ENCODE measurements at regions not wholly inside any gene's neighbourhood (a gene's known extent, or its start where the extent isn't known, plus 50 kb on each side); places are given as distances from the start of the nearest gene placed in this dataset.
"Not testable (repeated sequence)": the region's sequence is repeated elsewhere in the genome, so short reads cannot be mapped to it uniquely, and the experiment has no call there.

DNA sequence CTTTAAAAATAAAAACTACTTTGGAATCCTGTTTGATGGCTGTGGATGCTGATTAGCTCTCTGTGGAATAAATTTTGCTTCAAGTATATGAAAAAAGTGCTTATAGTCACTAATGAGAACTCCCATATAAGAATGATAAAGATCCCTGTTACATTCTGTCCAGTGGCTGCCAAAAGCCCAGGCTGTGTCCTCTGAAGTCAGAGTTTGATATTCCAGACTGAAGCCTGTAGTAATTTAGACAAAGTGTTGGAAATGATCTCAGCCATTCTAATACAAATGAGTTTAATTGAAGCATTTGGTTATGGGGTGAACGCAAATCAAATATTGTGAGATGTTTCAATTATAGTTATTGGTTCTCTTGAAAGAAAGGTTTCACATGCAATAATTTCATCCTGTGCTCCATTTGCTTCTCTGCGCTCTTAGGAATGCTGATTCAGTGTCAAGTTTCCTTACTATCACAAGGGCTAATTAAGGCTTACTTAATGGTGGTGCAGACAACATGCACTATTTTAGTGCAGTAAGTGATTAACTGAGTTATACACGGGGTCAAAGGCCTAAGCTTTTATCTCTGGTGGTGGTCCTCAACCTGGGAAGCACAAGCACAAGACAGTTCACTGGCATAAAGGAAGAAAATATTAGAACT is 867.6 kb downstream of the SORCS1 start:
- DNase-seq, result peak; percentile 3

DNA sequence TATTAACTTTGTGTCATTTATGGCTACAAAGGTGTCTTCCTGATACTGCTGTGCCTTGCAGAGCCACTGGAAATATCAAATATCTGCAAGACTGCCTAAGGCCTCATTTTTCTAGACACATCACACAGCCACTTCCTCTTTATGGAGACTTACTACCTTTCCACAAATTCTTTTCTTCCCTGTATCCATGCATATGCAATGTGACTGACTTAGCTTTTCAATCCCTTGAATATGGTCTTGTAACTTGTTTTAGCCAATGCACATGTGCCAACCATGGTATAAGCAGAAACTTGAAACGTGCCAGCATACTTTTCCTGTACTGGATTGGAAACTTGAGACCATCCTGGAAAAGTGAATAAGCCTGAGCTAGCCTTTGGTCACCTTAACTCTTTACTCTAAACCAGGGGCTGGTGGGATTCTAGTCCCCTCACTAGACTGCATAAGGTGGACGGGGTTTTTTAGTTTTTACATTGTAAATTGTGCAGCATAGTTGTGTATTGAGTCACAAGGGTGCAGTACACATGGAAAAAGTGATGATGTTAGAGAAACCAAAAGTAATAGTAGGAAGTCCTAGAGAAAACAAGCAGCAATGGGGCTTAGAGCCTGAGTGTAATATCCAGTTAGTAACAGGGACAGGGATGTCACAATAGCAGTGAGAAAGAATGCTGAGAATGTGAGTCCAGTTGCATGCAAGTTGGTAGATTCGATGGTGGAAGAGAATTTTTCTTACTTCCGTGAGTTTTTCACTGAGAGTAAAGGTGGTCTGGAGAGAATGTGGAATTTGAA is 879.5 kb downstream of the SORCS1 start:
- no peak for DNase-seq

DNA sequence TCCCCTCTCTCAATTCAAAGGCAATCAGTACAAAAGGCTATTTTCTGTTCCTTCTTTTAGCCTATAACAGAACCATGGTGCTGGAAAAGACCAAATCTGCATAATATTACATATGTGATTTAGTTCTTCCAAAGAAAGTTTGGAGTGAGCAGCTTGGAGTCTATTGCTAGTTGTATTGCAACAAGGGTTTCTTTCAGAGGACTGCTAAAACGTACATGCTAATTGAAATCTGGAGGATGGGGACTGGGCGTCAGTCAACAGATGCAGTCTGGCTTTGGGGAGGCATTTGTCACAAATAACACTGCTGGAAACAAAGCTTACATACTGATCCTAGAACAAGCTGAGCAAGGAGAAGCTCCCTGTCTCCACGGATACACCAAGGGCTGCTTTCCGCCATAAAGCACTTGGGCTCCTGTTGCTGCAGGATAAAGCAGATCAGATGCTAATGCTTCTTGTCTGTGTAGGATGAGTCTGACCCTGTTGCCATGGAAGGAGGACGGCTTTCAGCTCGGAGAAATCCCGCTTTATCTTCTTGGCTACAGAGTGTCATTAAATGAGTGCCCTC is 883.5 kb downstream of the SORCS1 start:
- no peak for DNase-seq

DNA sequence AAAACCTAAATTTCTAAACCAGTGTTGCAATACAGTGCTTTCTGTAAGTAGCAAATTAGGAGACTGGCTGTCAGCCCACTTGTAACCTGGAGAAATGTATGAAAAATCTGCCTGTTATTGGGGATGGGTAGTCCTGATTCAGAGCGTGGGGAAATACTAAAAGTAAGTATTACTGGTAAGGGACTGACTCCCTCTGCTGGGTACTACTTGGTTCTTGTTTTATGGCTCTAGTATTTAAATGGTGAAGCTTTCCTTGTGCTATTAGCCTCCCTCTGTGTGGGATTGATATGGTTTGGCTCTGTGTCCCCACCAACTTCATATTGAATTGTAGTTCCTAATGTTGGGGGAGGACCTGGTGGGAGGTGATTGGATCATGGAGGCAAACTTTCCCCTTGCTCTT is 886.1 kb downstream of the SORCS1 start:
- DNase-seq, result peak; percentile 6

DNA sequence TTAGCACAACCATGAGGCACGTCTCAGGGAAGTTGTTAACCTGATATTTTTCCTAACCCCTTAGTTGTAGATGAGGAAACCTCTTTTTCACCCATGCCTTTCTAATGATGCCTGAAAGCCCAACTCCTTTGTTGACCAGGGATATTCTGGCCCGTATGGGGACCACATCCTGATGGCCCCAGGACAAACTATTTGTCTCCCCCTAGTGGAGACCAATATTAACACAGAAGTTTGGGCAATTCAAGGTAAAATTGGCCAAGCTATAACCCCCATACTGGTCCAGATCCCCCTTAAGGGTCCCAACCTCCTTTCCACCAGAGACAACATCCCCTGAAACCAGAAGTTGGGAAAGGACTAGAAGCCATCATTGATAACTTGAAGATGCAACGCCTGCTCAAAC is 893.3 kb downstream of the SORCS1 start:
- no peak for DNase-seq

DNA sequence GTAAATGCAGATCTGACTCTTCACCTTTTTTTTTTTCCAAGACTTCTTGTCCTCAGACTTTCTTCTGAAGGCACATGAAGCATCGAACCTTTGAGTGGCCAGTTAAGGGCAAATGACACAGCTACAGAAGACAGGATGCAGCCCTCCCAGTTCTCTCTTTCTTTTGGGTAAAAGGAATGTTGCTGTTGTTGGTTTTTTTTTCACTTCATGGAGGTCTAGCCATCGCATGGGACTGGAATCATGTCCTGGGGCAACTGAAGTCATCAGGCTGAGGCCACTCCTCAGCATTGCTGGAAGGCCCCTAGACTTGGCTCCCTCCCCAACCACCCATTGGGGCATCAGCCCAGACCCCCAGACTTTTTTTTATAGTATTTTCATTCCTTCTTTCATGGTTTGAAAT is 896.5 kb downstream of the SORCS1 start:
- no peak for DNase-seq

DNA sequence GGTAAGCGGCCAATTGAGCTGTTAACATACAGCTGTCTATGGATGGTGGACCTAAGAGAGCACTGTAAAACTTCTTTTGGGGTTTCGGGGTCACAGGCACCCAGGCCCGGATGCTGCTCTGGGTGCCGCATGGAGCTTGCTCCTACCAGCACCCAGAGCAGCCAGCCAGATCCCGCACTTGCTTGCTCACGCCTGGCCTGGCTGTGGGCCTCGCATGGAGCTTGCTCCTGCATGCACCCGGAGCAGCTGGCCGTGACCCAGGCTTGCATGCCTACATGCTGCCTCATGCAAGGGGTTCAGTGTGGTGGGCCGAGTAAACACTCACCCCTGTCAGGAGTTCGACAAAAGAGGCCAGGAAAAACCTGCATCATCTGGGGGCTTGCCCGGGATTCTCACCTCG is 896.9 kb downstream of the SORCS1 start:
- DNase-seq, result no peak

DNA sequence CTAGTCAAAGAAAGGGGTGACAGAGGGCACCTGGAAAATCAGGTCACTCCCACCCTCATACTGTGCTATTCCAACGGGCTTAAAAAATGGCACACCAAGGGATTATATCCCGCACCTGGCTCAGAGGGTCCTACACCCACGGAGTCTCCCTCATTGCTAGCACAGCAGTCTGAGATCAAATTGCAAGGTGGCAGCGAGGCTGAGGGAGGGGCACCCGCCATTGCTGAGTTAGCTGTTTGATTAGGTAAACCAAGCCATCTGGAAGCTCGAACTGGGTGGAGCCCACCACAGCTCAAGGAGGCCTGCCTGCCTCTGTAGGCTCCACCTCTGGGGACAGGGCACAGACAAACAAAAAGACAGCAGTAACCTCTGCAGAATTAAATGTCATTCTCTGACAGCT is 907.1 kb downstream of the SORCS1 start:
- not testable (repeated sequence) for DNase-seq

DNA sequence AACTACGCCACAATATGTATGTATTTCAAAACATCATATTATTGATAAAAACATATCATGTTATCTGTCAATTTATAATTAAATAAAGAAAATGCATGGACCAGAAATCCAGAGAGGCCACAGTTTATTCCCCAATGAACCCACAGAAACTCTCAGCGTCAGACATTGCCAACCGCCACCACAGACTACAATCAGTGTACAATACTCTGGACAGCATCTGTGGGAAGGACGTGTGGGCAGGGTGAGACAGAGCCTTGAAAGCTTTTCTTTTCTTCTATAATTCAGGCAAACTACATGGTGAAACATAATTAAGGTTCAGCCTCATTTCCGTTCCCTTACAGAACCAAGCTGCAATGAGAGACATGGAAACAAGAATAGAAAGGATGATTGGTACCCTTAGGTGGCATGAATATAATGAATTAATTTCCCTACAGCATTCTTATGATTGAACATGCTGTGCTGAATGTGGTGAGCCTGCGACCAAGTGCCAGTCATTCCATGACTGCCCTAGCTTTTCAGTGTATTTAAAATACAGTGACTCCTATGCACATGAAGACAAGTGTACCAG is 909.3 kb downstream of the SORCS1 start:
- no peak for DNase-seq

DNA sequence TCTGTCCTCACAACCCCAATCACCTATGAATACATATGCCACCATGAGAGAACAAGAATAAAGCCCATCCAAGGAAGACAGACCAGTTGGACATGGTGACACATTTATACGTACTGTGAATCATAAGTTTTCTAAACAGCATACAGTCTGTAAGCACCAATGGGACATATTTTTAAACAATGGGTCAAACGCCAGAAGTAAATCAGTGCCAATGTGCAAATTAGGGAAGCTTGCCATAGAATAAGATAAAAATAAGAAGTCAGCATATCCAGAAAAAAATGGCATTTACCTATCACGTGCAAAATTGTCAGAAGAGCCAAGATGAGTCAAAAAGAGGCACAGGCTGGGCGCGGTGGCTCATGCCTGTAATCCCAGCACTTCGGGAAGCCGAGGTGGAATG is 910.4 kb downstream of the SORCS1 start:
- DNase-seq, result no peak

DNA sequence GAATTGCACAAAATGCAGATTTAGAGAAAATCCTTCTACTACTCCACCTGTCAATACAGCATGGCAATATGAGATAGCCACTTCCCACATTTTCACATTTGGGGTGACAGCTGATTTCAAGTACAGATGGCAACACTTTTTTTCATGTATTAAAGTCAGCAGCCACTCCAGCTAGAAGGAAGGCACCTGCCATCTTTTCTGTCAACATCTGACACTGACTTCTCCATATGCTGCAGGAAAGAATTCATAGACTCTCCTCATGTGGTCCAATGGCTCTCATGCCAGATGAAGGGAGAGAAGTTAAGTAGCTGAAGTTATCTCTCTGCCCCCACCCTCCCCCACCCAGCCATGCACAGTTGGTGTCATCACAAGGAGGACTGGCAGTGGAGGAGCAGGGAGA is 912.0 kb downstream of the SORCS1 start:
- DNase-seq, result no peak

DNA sequence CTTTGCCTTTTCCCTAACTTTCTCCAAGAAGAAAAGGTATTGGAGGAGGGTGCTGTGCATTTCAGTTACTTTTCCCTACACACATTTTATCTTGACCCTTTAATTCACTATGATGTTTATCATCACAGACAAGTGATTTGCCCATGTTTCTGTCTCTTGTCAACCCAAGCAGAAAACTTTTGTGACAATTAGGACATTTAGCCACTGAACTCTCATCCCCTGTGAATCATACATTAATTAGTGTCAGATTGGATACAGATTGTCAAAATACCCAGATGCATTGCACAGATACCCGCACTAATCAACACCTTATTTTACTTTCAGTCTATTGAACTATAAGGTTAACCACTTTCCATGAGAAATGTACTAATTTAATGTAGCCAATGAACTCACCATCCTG is 912.9 kb downstream of the SORCS1 start:
- no peak for DNase-seq

DNA sequence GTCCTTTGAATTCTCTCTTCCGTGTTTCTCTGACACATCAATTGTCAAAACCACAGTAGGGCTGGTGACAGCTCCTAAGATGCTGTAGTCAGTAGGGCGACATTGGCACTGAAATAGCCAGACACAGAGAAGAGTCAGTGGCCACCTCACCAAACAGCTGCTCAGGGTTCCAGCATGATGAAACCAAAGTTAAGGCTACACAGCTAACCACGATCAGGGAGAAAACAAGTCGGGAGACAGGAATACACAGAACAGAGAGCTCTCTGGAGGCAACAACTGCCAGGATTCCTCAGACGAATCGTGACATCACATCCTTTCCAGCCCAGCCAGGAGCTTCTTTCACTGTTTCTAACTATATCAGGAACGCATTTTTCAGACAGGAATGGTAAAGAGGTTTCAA is 922.2 kb downstream of the SORCS1 start:
- no peak for DNase-seq

DNA sequence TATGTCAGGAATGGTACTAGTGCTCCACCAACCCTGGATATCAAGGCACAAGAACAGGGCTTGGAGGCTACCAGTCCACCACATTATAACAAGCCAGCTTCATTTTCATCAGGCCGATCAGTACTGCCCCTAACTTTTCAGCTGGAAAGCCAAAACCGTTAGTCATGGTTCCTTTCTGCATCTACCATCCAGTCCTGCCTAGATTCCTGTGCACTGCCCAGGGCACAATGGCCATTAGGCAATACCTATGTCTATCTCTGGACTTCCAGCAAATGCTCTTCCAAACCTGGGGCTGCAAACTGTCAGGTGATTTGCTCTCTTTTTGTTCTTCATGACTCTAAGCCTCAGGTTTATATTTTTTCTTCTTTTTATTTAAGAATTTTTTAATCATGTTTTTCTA is 937.7 kb downstream of the SORCS1 start:
- no peak for DNase-seq

DNA sequence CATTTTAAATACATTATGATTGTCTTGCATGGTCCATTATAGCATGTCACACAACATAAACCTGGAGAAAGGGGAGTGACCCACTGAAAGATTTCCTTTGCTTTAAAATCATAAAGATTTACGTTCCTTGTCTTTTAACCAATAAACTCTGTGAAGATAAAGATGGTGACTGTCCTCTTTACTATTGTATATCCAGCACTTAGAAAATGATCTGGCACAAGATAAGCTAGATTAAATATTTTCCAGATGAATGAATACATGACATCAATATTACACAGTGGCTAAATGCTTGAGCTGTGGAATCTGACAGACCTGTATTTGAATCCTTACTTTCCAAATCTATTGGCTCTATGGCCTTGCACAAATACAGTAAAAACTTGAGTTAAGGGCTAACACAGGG is 938.4 kb downstream of the SORCS1 start:
- DNase-seq, result no peak

DNA sequence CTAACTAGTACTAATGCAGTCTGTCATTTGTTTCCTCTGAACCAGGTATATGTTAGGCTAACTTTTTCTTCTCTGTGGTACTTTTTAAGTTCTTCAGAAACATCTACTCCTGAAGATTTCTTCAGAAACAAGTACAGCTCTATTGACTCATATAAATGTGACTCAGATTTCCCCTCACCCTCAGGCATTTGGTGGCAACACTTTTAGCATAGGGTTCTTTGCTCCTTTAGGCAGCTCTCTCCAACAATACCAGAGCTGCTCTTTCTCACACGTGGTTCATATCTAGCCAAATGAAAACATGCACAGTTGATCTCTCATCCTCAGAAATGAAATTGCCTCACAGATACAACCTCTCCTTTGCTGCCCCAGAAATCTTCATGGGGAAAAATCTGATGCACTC is 939.8 kb downstream of the SORCS1 start:
- no peak for DNase-seq

DNA sequence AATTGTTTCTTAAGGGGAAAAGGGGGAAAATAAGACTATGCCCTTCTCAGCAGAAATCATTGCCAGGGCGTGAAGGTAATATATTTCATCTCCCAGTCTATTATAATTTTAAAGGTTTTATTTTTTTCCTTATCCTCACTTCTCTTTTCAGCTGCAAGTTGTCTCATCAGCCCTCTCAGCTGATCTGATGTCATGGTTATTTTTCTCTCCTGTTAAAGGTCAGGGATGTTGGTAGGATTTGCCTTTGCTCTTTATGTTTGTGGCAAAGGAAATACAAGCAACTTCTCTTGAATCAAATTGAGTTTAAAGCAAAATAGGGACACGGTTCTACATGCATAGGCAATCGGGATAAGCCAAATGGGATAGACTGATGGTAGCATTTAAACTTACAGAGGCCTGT is 946.9 kb downstream of the SORCS1 start:
- no peak for DNase-seq

DNA sequence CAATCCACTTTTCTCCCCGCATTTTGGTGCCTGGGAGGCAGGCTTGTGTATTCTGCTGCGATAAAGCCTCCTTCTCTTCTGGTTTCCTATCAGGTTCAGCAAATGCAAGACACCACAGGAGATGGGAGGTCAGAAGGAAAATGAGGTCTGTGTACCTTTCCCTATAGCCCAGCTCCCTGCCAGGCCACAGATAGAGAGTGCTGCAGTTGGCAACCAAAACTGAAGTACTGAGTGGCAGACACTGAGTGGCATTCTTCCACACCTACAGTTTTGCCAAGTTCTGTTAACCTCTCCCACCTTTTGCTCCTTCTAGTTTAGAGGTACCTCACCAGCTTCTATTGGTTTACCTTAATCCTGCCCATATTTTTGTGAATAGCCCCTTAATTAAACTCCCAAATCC is 948.4 kb downstream of the SORCS1 start:
- no peak for DNase-seq

DNA sequence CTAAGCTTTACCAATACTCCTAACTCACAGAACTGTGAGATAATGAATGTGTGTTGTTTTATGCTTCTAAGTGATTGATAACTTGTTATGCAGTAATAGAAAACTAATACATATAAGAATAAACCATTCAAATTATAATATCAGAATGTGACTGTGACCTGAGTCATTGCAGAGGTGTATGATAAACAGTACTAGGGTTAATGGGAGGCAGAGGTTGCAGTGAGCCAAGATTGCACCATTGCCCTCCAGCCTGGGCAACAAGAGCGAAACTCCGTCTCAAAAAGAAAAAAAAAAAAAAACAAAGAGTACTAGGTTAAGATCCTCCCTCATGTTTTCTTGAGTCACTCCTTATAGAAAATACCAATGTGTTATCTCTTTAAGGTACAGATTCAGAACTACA is 950.3 kb downstream of the SORCS1 start:
- no peak for DNase-seq

DNA sequence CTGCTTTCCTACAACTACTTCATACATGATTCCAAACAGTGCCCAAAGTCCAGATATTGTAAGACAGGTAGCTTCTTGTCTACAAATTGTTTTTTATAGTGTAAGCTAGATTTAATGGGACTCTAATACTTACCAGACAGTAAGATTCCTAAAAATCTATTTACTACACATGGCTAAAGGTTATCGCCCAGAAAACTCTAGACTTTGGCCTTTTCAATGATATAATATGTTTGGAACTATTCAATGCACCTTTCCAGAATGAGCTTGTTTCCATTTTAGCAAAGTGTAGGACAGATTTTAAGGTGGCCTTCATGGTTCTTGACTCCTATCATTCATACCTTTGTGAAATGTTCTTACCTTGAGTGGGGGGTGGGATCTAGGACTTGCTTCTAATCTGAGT is 951.0 kb downstream of the SORCS1 start:
- no peak for DNase-seq

DNA sequence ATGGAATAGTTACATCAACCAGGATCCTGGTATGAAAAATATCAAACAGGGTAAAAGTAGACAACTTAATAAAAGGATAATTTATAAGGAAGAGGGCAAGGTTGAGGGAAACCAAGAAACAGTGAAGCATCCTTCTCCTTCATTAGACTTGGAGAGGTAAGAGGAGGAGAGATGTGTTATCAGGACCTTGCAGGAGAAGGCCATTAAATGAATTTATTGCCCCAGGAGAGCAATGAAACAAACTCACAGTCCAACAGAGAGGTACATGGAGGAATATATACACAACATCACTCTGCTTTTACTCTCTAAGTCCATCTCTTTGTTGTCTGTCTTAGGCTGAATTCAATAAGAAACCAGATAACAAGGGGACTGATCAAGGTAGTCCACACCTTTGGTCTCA is 966.2 kb downstream of the SORCS1 start:
- no peak for DNase-seq

DNA sequence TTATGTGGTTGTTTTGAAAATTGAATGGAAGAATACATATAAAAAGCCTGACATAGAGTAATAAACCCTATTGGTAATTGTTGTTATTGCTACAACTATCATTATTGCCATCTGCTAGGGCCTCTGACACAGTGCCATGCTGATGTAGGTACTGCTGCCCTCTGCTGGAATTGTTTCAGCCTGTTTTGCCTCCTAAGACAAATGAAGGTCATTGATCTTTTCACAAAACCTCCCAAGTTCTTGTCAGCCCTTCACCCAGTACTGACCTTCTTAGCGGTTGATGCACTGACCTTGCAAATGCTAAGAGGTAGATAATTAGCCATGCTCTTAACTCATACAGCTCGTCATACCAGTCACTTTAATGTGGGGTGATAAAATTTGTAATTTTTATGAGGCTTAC is 975.2 kb downstream of the SORCS1 start:
- no peak for DNase-seq

DNA sequence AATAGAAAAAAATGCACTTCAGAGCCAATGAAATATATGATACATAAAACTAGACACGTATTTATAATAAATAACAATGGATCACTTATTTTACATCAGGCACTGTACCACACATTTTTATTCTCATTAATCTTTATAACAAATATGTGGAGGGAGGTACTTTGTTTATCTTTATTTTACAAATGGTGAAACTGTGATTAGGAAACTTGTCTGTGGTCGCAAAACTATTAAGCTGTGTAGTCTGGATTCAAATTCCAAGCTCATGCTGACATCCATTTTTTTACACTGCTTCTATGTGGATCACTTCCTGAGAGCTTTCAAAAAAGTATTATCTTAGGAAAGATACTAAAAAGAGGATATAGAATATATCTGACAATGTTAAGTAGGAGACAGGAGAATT is 978.6 kb downstream of the SORCS1 start:
- no peak for DNase-seq

DNA sequence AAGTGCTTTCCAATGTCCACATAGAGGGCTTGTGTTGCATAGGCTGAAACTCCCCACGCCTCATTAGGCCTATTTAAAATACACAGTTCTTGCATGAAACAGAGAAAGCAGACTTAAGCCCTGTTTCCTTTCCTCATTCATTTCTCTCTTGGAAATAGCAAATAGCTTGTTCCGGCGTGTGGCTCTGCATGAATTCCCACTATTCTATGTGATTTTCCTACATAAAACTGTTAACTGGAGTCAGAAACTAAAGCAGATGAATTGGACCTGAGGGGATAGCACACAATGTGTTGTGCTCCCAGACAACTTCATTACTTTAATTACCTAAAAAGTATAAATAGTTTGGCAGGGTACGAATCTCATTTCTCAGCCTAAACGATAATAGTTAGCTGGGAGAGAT is 981.5 kb downstream of the SORCS1 start:
- DNase-seq, result no peak

Measured in left kidney (tissue), 1 donor.